GM12878 (cell line): ENCODE measurements at regions not wholly inside any gene's neighbourhood (a gene's known extent, or its start where the extent isn't known, plus 50 kb on each side); places are given as distances from the start of the nearest gene placed in this dataset.

Experiments used
- ATAC-seq: fragments of 200-7000 bp; cut with Tn5 transposase; 3 replicates; pipeline ENCODE4 v1.9.1; 2020; ENCODE audit warnings: mild to moderate bottlenecking, moderate library complexity
- BruUV-seq: library from RNA; stranded (reverse); fragments of 400-500 nt; replicated peaks from 2 replicates; lab custom pipeline; 2021; lab: Mats Ljungman, UMichigan
- CTCF ChIA-PET: fragments of 300-600 bp; sonication (Branson Sonifier 250); formaldehyde crosslinking; extraction: SDS; loops from one replicate; lab custom pipeline; 2021; ENCODE audit warnings: inconsistent platforms; lab: Yijun Ruan, JAX
- POLR2A ChIA-PET: fragments of 350-600 bp; formaldehyde crosslinking; extraction: SDS; loops from one replicate; lab custom pipeline; 2021; ENCODE audit warnings: inconsistent platforms; lab: Charles Lee
- RAD21 ChIA-PET: fragments of 300-600 bp; sonication (Branson Sonifier 250); formaldehyde crosslinking; loops from one replicate; lab custom pipeline; 2023; ENCODE audit warnings: antibody characterized with exemption; ENCODE audit not compliant: unreplicated experiment; lab: Charles Lee
- SMC1A ChIA-PET: fragments of 300-600 bp; sonication (Branson Sonifier 250); formaldehyde crosslinking; loops from one replicate; lab custom pipeline; 2023; ENCODE audit not compliant: unreplicated experiment, uncharacterized antibody; lab: Charles Lee
- DNase-seq: peaks from one replicate; pipeline ENCODE4 v3.0.0-alpha.2; 2011; ENCODE audit warnings: low read depth, low spot score
- FAIRE-seq: peaks from 3 replicates; lab custom pipeline; 2011; peaks lifted over from hg19 to GRCh38; lab: Jason Lieb, UNC
- H2AFZ ChIP-seq: 2 replicates; pipeline ENCODE4 v1.6.0; 2011; ENCODE audit warnings: low read depth, low read length, control low read depth; ENCODE audit not compliant: control insufficient read depth
- H3K27ac ChIP-seq: 2 replicates; pipeline ENCODE4 v1.5.1; 2011; ENCODE audit warnings: control low read depth; ENCODE audit not compliant: control insufficient read depth, insufficient read depth
- H3K27me3 ChIP-seq, 2 experiments: replicated peaks in 1 of 2; 2 replicates each; pipeline versions ENCODE4 v1.6.0 to v1.6.1; 2011; ENCODE audit warnings: low read length in 1 of 2; ENCODE audit not compliant: control insufficient read depth in 2 of 2, insufficient read depth in 2 of 2
- H3K36me3 ChIP-seq, 2 experiments: 2 replicates each; pipeline ENCODE4 v1.5.1; 2011; ENCODE audit warnings: low read length in 1 of 2; ENCODE audit not compliant: control insufficient read depth in 2 of 2, insufficient read depth in 2 of 2
- H3K4me1 ChIP-seq: 2 replicates; pipeline ENCODE4 v1.6.1; 2011; ENCODE audit warnings: mild to moderate bottlenecking, low read length, moderate library complexity, mixed read lengths; ENCODE audit not compliant: control insufficient read depth, insufficient read depth
- H3K4me2 ChIP-seq: 2 replicates; pipeline ENCODE4 v1.6.0; 2011; ENCODE audit warnings: control low read depth; ENCODE audit not compliant: control insufficient read depth, insufficient read depth
- H3K4me3 ChIP-seq: fragments of 200-600 bp; sonication (generic); 2 replicates; pipeline ENCODE4 v1.5.1; 2016
- H3K79me2 ChIP-seq: 2 replicates; pipeline ENCODE4 v1.6.0; 2011; ENCODE audit warnings: low read length; ENCODE audit not compliant: control insufficient read depth, insufficient read depth
- H3K9ac ChIP-seq: 2 replicates; pipeline ENCODE4 v1.8.0; 2011; ENCODE audit warnings: low read length, control low read depth, mixed read lengths; ENCODE audit not compliant: control insufficient read depth, insufficient read depth
- H3K9me3 ChIP-seq: replicated peaks from 3 replicates; pipeline ENCODE4 v1.5.1; 2011; ENCODE audit warnings: mild to moderate bottlenecking, low read length; ENCODE audit not compliant: control insufficient read depth, insufficient read depth
- H4K20me1 ChIP-seq: 2 replicates; pipeline ENCODE4 v1.6.0; 2011; ENCODE audit not compliant: control insufficient read depth, insufficient read depth
- ATF2 ChIP-seq: IDR thresholded peaks from 2 replicates; pipeline ENCODE4 v1.6.1; 2012; ENCODE audit warnings: low read length, inconsistent platforms
- CREM ChIP-seq: IDR thresholded peaks from 2 replicates; pipeline ENCODE4 v1.6.1; 2014; ENCODE audit warnings: antibody characterized with exemption, low read depth
- E2F4 ChIP-seq: IDR thresholded peaks from 2 replicates; pipeline ENCODE4 v1.6.1; 2012; ENCODE audit warnings: low read depth, low read length, improper control_type of control experiment
- E2F8 ChIP-seq: fragments of 450-650 bp; IDR thresholded peaks from 2 replicates; pipeline ENCODE4 v1.6.1; 2018; ENCODE audit warnings: mild to moderate bottlenecking, low read depth, moderate library complexity; ENCODE audit not compliant: partially characterized antibody
- POLR2AphosphoS5 ChIP-seq: IDR thresholded peaks from 2 replicates; pipeline ENCODE4 v1.6.1; 2011; ENCODE audit warnings: mild to moderate bottlenecking, low read length, inconsistent platforms
- SPI1 ChIP-seq: IDR thresholded peaks from 2 replicates; pipeline ENCODE4 v1.6.1; 2011; ENCODE audit warnings: low read depth, mild to moderate bottlenecking, low read length, moderate library complexity, borderline replicate concordance; ENCODE audit not compliant: insufficient read depth
- ZNF217 ChIP-seq: fragments of 450-650 bp; IDR thresholded peaks from 2 replicates; pipeline ENCODE4 v1.6.1; 2017; ENCODE audit warnings: antibody characterized with exemption, mild to moderate bottlenecking
- WGBS: methylation state at CpG from one replicate; pipeline ENCODE4 v1.1.6; 2016; ENCODE audit warnings: low lambda C conversion rate; ENCODE audit not compliant: insufficient replicate concordance, insufficient coverage; ENCODE audit errors: missing lambda C conversion rate; 5-methylcytosine and 5-hydroxymethylcytosine counted together
- in situ Hi-C: fragments of 300-500 bp; cut with MboI; formaldehyde crosslinking; loops from 9 replicates; pipeline ENCODE4 v1.14.3; 2018; ENCODE audit warnings: mixed read lengths
- intact Hi-C: fragments of 100-400 bp; cut with micrococcal nuclease; formaldehyde crosslinking; loops from one replicate; pipeline ENCODE4 v1.14.2; 2022; ENCODE audit not compliant: unreplicated experiment

- CTCF ChIA-PET: interaction anchor here (1.0 kb wide), 1 partner anchor 11 kb away, joined by 3 read pairs; no protein-coding TSS in a partner anchor
- Histone ChIP-seq H3K4me3 (no peak overlapping the region), H3K79me2 (no peaks in the 10 kb centered on the region), H2AFZ (no peak overlapping the region), H3K9me3 (no peaks in the 10 kb centered on the region; the same call in 2 of the 3 replicates), H3K27me3 (no peaks in the 10 kb centered on the region), H3K4me1 (peaks cover 16% of the 10 kb centered on the region), H3K27ac (no peak overlapping the region), H3K4me2 (no peak overlapping the region), H3K36me3 (no peaks in the 10 kb centered on the region), H3K9ac (no peak overlapping the region), H4K20me1 (no peaks in the 10 kb centered on the region)
- in situ Hi-C loops (no loop called here), intact Hi-C loops (no loop called here)
- WGBS: 18% methylated on average over 3 of the region's 3 CpGs
- SMC1A ChIA-PET: interaction anchor here (0.9 to 2.0 kb wide), 7 partner anchors 8 to 136 kb away, joined by 3 to 8 read pairs (median 4); no protein-coding TSS in a partner anchor
- DNase-seq (no peak), ATAC-seq (no peak), FAIRE-seq (no peak)
- RAD21 ChIA-PET: interaction anchor here (1.1 kb wide), 2 partner anchors 8 to 137 kb away, joined by 4 read pairs; no protein-coding TSS in a partner anchor
- TF ChIP-seq E2F4: no peak
- TF ChIP-seq ATF2: no peak
- TF ChIP-seq E2F8: no peak
- no peak for TF ChIP-seq POLR2AphosphoS5
- TF ChIP-seq SPI1: peak; percentile 39; the same call in 1 of the 2 replicates
- no peak for TF ChIP-seq CREM
- TF ChIP-seq ZNF217: no peak
- no TSS peak for BruUV-seq
- POLR2A ChIA-PET: no interaction called here
These were observed 137.8 kb upstream of the CPEB2 start for GRCh38 chr4:14864365-14865030.
